ENCODE measurements at regions not wholly inside any gene's neighbourhood (a gene's known extent, or its start where the extent isn't known, plus 50 kb on each side); places are given as distances from the start of the nearest gene placed in this dataset.
"Not testable (repeated sequence)": the region's sequence is repeated elsewhere in the genome, so short reads cannot be mapped to it uniquely, and the experiment has no call there.

GRCh38 chr7:131056007-131056406 lies 271.7 kb upstream of the MKLN1 start:
- no peak for DNase-seq (ENCODE audit: low spot score)

GRCh38 chr7:131057015-131057793 lies 270.5 kb upstream of the MKLN1 start:
- DNase-seq (ENCODE audit: low spot score): peak; percentile 68

- peak; percentile 54 for DNase-seq (ENCODE audit: low spot score)
Measured at GRCh38 chr7:131057794-131058070, 269.9 kb upstream of the MKLN1 start.

- DNase-seq (ENCODE audit: low spot score): not testable (repeated sequence)
Measured at GRCh38 chr7:131058561-131059288, 269.0 kb upstream of the MKLN1 start.

GRCh38 chr7:131059401-131059800 lies 268.3 kb upstream of the MKLN1 start:
- not testable (repeated sequence) for DNase-seq (ENCODE audit: low spot score)

GRCh38 chr7:131061158-131061557 lies 266.5 kb upstream of the MKLN1 start:
- peak; percentile 38 for DNase-seq (ENCODE audit: low spot score)

GRCh38 chr7:131061818-131062217 lies 265.9 kb upstream of the MKLN1 start:
- DNase-seq (ENCODE audit: low spot score): no peak

GRCh38 chr7:131066635-131067034 lies 261.0 kb upstream of the MKLN1 start:
- no peak for DNase-seq (ENCODE audit: low spot score)

GRCh38 chr7:131067220-131067619 lies 260.5 kb upstream of the MKLN1 start:
- DNase-seq (ENCODE audit: low spot score): no peak

- DNase-seq (ENCODE audit: low spot score): peak; percentile 22
Measured at GRCh38 chr7:131068604-131069021, 259.1 kb upstream of the MKLN1 start.

GRCh38 chr7:131071786-131072504 lies 255.7 kb upstream of the MKLN1 start:
- peak; percentile 33 for DNase-seq (ENCODE audit: low spot score)

- peak; percentile 26 for DNase-seq (ENCODE audit: low spot score)
Measured at GRCh38 chr7:131072505-131073091, 255.1 kb upstream of the MKLN1 start.

- no peak for DNase-seq (ENCODE audit: low spot score)
Measured at GRCh38 chr7:131074043-131074442, 253.6 kb upstream of the MKLN1 start.

GRCh38 chr7:131074585-131074984 lies 253.1 kb upstream of the MKLN1 start:
- DNase-seq (ENCODE audit: low spot score): no peak

GRCh38 chr7:131075406-131075805 lies 252.3 kb upstream of the MKLN1 start:
- DNase-seq (ENCODE audit: low spot score): no peak

- no peak for DNase-seq (ENCODE audit: low spot score)
Measured at GRCh38 chr7:131076032-131076431, 251.6 kb upstream of the MKLN1 start.

- no peak for DNase-seq (ENCODE audit: low spot score)
Measured at GRCh38 chr7:131076711-131077181, 250.9 kb upstream of the MKLN1 start.

- DNase-seq (ENCODE audit: low spot score): no peak
Measured at GRCh38 chr7:131077735-131078134, 249.9 kb upstream of the MKLN1 start.

- no peak for DNase-seq (ENCODE audit: low spot score)
Measured at GRCh38 chr7:131080754-131081153, 246.9 kb upstream of the MKLN1 start.

- no peak for DNase-seq (ENCODE audit: low spot score)
Measured at GRCh38 chr7:131081308-131081707, 246.4 kb upstream of the MKLN1 start.

- DNase-seq (ENCODE audit: low spot score): no peak
Measured at GRCh38 chr7:131083781-131084180, 243.9 kb upstream of the MKLN1 start.

GRCh38 chr7:131084336-131084735 lies 243.3 kb upstream of the MKLN1 start:
- DNase-seq (ENCODE audit: low spot score): not testable (repeated sequence)

Measured in CD4-positive, alpha-beta T cell treated with Interleukin-2 at 100 ng/mL for 4 hours (primary cell).